NOMO-1 treated with DMSO at 0.1 percent for 48 hours (cell line): ENCODE measurements at regions not wholly inside any gene's neighbourhood (a gene's known extent, or its start where the extent isn't known, plus 50 kb on each side); places are given as distances from the start of the nearest gene placed in this dataset.
A peak's percentile ranks its signal among the peaks of the same experiment; 100 is the strongest.

Experiments
- DNase-seq: peaks from one replicate; lab custom pipeline; 2025; ENCODE audit not compliant: unreplicated experiment; lab: John Stamatoyannopoulos, UW

GRCh38 chr20:50417484-50418235, 92.5 kb upstream of the PTPN1 start:
- no peak for DNase-seq

GRCh38 chr20:50418890-50419642, 91.1 kb upstream of the PTPN1 start:
- DNase-seq: no peak

- no peak for DNase-seq
Observed at GRCh38 chr20:50420380-50420779, 89.8 kb upstream of the PTPN1 start.

- no peak for DNase-seq
Observed at GRCh38 chr20:50421356-50422340, 88.5 kb upstream of the PTPN1 start.

GRCh38 chr20:50423758-50424157, 86.4 kb upstream of the PTPN1 start:
- DNase-seq: no peak

- DNase-seq: peak; percentile 14
Observed at GRCh38 chr20:50425076-50425475, 85.1 kb upstream of the PTPN1 start.

- DNase-seq: peak; percentile 16
Observed at GRCh38 chr20:50426866-50427718, 83.1 kb upstream of the PTPN1 start.

GRCh38 chr20:50427719-50428083, 82.5 kb upstream of the PTPN1 start:
- no peak for DNase-seq

GRCh38 chr20:50428097-50428828, 81.9 kb upstream of the PTPN1 start:
- no peak for DNase-seq

- DNase-seq: no peak
Observed at GRCh38 chr20:50429412-50429811, 80.8 kb upstream of the PTPN1 start.

- no peak for DNase-seq
Observed at GRCh38 chr20:50431066-50431450, 79.1 kb upstream of the PTPN1 start.

- DNase-seq: no peak
Observed at GRCh38 chr20:50433001-50433761, 77.0 kb upstream of the PTPN1 start.

- no peak for DNase-seq
Observed at GRCh38 chr20:50434321-50434652, 75.9 kb upstream of the PTPN1 start.

- DNase-seq: peak; percentile 42
Observed at GRCh38 chr20:50434653-50435396, 75.4 kb upstream of the PTPN1 start.

GRCh38 chr20:50435397-50436051, 74.7 kb upstream of the PTPN1 start:
- DNase-seq: no peak

GRCh38 chr20:50436052-50436656, 74.0 kb upstream of the PTPN1 start:
- no peak for DNase-seq

- no peak for DNase-seq
Observed at GRCh38 chr20:50436696-50437095, 73.5 kb upstream of the PTPN1 start.

GRCh38 chr20:50438986-50439407, 71.2 kb upstream of the PTPN1 start:
- DNase-seq: no peak
